Keratinocyte (primary cell): ENCODE measurements at regions not wholly inside any gene's neighbourhood (a gene's known extent, or its start where the extent isn't known, plus 50 kb on each side); places are given as distances from the start of the nearest gene placed in this dataset.

ENCODE experiments used
- DNase-seq: peaks from one replicate; pipeline ENCODE4 v3.0.0-alpha.2; 2011; ENCODE audit warnings: low read depth, missing footprints, low spot score
- FAIRE-seq: peaks from 2 replicates; lab custom pipeline; 2011; peaks lifted over from hg19 to GRCh38; lab: Jason Lieb, UNC
- H2AFZ ChIP-seq: 2 replicates; pipeline ENCODE4 v1.6.0; 2012; ENCODE audit warnings: low read length, control low read depth, inconsistent platforms; ENCODE audit not compliant: control insufficient read depth
- H3K27ac ChIP-seq: 2 replicates; pipeline ENCODE4 v1.5.1; 2011; ENCODE audit warnings: low read length; ENCODE audit not compliant: control insufficient read depth, insufficient read depth
- H3K27me3 ChIP-seq: 3 replicates; pipeline ENCODE4 v1.6.0; 2011; ENCODE audit warnings: low read length; ENCODE audit not compliant: control insufficient read depth, insufficient read depth; ENCODE audit errors: extremely low read depth
- H3K36me3 ChIP-seq, 2 experiments: 2 replicates in 1 of 2; 3 replicates in 1 of 2; pipeline ENCODE4 v1.5.1; 2011; ENCODE audit warnings: low read length in 2 of 2, mild to moderate bottlenecking in 1 of 2; ENCODE audit not compliant: control insufficient read depth in 2 of 2, insufficient read depth in 2 of 2; ENCODE audit errors: extremely low read depth in 1 of 2
- H3K4me1 ChIP-seq: 3 replicates; pipeline ENCODE4 v1.5.1; 2011; ENCODE audit warnings: low read length; ENCODE audit not compliant: control insufficient read depth, insufficient read depth; ENCODE audit errors: extremely low read depth
- H3K4me2 ChIP-seq: 3 replicates; pipeline ENCODE4 v1.6.0; 2011; ENCODE audit warnings: low read depth, low read length; ENCODE audit not compliant: control insufficient read depth, insufficient read depth; ENCODE audit errors: extremely low read depth
- H3K4me3 ChIP-seq, 3 experiments: fragments of 200-600 bp in 1 of 3; sonication (generic) in 1 of 3; 2 replicates in 2 of 3; 3 replicates in 1 of 3; pipeline ENCODE4 v1.5.1; 2011 to 2016; ENCODE audit warnings: low read length in 3 of 3, mild to moderate bottlenecking in 3 of 3, control low read depth in 2 of 3, inconsistent platforms in 1 of 3, low read depth in 1 of 3, mixed read lengths in 1 of 3, mixed run types in 1 of 3, moderate library complexity in 1 of 3; ENCODE audit not compliant: control insufficient read depth in 2 of 3, insufficient read depth in 2 of 3; ENCODE audit errors: extremely low read depth in 1 of 3
- H3K79me2 ChIP-seq: 2 replicates; pipeline ENCODE4 v1.6.0; 2012; ENCODE audit warnings: low read length; ENCODE audit not compliant: control insufficient read depth, insufficient read depth
- H3K9ac ChIP-seq: 3 replicates; pipeline ENCODE4 v1.6.0; 2011; ENCODE audit warnings: low read length; ENCODE audit not compliant: control insufficient read depth, insufficient read depth; ENCODE audit errors: extremely low read depth
- H3K9me1 ChIP-seq: 3 replicates; pipeline ENCODE4 v1.6.0; 2011; ENCODE audit warnings: low read length; ENCODE audit not compliant: control insufficient read depth, insufficient read depth; ENCODE audit errors: extremely low read depth
- H3K9me3 ChIP-seq: 2 replicates; pipeline ENCODE4 v1.5.1; 2012; ENCODE audit warnings: low read depth, low read length; ENCODE audit not compliant: control insufficient read depth
- H4K20me1 ChIP-seq: 3 replicates; pipeline ENCODE4 v1.6.0; 2011; ENCODE audit warnings: low read length; ENCODE audit not compliant: control insufficient read depth, insufficient read depth; ENCODE audit errors: extremely low read depth
- EZH2 ChIP-seq: IDR thresholded peaks from one replicate; pipeline ENCODE4 v1.6.1; 2012; ENCODE audit warnings: inconsistent platforms, mild to moderate bottlenecking, low read length, moderate library complexity
- dilution Hi-C: fragments of 300-500 bp; cut with MboI; formaldehyde crosslinking; loops from one replicate; pipeline ENCODE4 v1.7.0; 2020; ENCODE audit warnings: low sequenced_read_pairs; ENCODE audit not compliant: extremely low pct_ligation_motif_present
- TF ChIP-seq, protein P1 (sequence below), 3 experiments: IDR thresholded peaks in 1 of 3; conservative IDR thresholded peaks in 1 of 3; optimal IDR thresholded peaks in 1 of 3; 2 replicates in 2 of 3; 3 replicates in 1 of 3; pipeline versions ENCODE3 to v1.5.1; 2011; ENCODE audit warnings: low read length in 3 of 3, mild to moderate bottlenecking in 3 of 3, moderate library complexity in 2 of 3, control low read depth in 1 of 3, inconsistent platforms in 1 of 3; ENCODE audit not compliant: insufficient read depth in 2 of 3; ENCODE audit errors: extremely low read depth in 1 of 3

DNA sequence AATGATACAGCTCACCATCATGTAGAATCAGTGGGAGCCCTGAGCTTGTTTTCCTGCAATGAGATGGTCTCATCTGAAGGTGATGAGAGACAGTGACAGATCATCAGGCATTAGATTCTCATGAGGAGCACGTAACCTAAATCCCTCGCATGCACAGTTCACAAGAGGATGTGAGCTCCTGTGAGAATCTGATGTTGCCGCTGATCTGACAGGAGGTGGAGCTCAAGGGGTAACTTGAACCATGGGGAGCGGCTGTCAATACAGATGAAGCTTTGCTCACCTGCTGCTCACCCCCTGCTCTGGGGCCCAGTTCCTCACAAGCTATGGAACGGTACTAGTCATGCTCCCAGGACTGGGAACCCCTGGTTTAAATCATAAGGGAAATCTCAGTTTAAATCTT lies 89.2 kb downstream of the THBS2 start:
- Histone ChIP-seq H3K9me1 (no peaks in the 10 kb centered on the region), H3K9me3 (no peaks in the 10 kb centered on the region), H3K27me3 (no peaks in the 10 kb centered on the region), H3K79me2 (no peaks in the 10 kb centered on the region), H3K36me3 (no peaks in the 10 kb centered on the region), H3K4me2 (no peak overlapping the region), H3K27ac (no peak overlapping the region), H4K20me1 (no peaks in the 10 kb centered on the region), H3K9ac (no peak overlapping the region), H3K4me1 (peaks cover 16% of the 10 kb centered on the region), H2AFZ (no peak overlapping the region), H3K4me3 (no peak overlapping the region)
- TF ChIP-seq, protein P1, sequence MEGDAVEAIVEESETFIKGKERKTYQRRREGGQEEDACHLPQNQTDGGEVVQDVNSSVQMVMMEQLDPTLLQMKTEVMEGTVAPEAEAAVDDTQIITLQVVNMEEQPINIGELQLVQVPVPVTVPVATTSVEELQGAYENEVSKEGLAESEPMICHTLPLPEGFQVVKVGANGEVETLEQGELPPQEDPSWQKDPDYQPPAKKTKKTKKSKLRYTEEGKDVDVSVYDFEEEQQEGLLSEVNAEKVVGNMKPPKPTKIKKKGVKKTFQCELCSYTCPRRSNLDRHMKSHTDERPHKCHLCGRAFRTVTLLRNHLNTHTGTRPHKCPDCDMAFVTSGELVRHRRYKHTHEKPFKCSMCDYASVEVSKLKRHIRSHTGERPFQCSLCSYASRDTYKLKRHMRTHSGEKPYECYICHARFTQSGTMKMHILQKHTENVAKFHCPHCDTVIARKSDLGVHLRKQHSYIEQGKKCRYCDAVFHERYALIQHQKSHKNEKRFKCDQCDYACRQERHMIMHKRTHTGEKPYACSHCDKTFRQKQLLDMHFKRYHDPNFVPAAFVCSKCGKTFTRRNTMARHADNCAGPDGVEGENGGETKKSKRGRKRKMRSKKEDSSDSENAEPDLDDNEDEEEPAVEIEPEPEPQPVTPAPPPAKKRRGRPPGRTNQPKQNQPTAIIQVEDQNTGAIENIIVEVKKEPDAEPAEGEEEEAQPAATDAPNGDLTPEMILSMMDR (optimal IDR thresholded peaks at IDR 0.05 in 1 of 3, IDR thresholded peaks at IDR 0.05 in 1 of 3, conservative IDR thresholded peaks at IDR 0.05 in 1 of 3; ENCODE audit: extremely low read depth in 1 of 3, insufficient read depth in 2 of 3, low read length in 3 of 3) = no peak
- TF ChIP-seq EZH2 = no peak
- dilution Hi-C loops = no loop called here
- FAIRE-seq (no peak), DNase-seq (no peak)

DNA sequence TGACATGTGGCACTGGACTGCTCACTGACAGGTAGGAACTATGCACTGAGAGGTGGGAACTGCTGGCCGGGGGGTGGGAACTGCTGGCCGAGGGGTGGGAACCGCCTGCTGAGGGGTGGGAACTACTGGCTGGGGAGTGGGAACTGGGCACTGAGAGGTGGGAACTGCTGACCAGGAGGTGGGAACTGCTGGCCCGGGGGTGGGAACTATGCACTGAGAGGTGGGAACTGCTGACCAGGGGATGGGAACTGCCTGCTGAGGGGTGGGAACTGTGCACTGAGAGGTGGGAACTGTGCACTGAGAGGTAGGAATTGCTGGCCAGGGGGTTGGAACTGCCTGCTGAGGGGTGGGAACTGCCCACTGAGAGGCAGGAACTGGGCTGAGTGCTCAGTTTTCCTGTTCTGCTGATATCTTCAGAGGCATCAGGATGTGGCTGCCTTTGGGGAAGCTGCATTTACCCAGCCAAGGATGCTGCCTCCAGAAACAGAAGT lies 90.2 kb downstream of the THBS2 start:
- no peak for DNase-seq
- FAIRE-seq = no peak
- Histone ChIP-seq H3K79me2 (no peaks in the 10 kb centered on the region), H3K4me1 (peaks cover 11% of the 10 kb centered on the region), H3K4me2 (peak overlapping the region; percentile 53), H4K20me1 (no peaks in the 10 kb centered on the region), H3K9me1 (no peaks in the 10 kb centered on the region), H3K36me3 (no peaks in the 10 kb centered on the region), H3K27me3 (no peaks in the 10 kb centered on the region), H3K4me3 (no peak overlapping the region), H3K9ac (no peak overlapping the region), H2AFZ (no peak overlapping the region), H3K9me3 (no peaks in the 10 kb centered on the region), H3K27ac (peak overlapping the region; percentile 61)
- dilution Hi-C loops = no loop called here
- no peak for TF ChIP-seq EZH2
- TF ChIP-seq, protein P1 (optimal IDR thresholded peaks at IDR 0.05 in 1 of 3, IDR thresholded peaks at IDR 0.05 in 1 of 3, conservative IDR thresholded peaks at IDR 0.05 in 1 of 3; ENCODE audit: extremely low read depth in 1 of 3, insufficient read depth in 2 of 3, low read length in 3 of 3) = no peak
